Stimulated activated naive B cell treated with anti-CD40 and anti-IgM and Interleukin-4, amounts not matched to agents 10 μg/mL and 1 μg/mL and 100 μg/mL, for 72 hours (primary cell): ENCODE measurements at regions not wholly inside any gene's neighbourhood (a gene's known extent, or its start where the extent isn't known, plus 50 kb on each side); places are given as distances from the start of the nearest gene placed in this dataset.
"Not testable (repeated sequence)": the region's sequence is repeated elsewhere in the genome, so short reads cannot be mapped to it uniquely, and the experiment has no call there.

ENCODE experiments used
- ATAC-seq, 2 donors: fragments of 150-1000 bp; cut with Tn5 transposase; replicated peaks; 2 replicates each; pipeline ENCODE4 v1.10.0; 2021; ENCODE audit warnings: moderate library complexity in 1 of 2
- DNase-seq: peaks from one replicate; pipeline ENCODE4 v3.0.0; 2021
- H3K27ac Mint-ChIP-seq: one replicate; pipeline ENCODE4 v1.8.0; 2022; ENCODE audit warnings: mild to moderate bottlenecking, mixed read lengths
- H3K27me3 Mint-ChIP-seq, 2 donors: one replicate each; pipeline ENCODE4 v1.8.0; 2022; ENCODE audit warnings: mixed read lengths in 2 of 2
- H3K36me3 Mint-ChIP-seq, 2 donors: one replicate each; pipeline ENCODE4 v1.8.0; 2022; ENCODE audit warnings: mixed read lengths in 2 of 2, mild to moderate bottlenecking in 1 of 2
- H3K4me1 Mint-ChIP-seq, 2 donors: one replicate each; pipeline ENCODE4 v1.8.0; 2022; ENCODE audit warnings: mixed read lengths in 2 of 2, mild to moderate bottlenecking in 1 of 2
- H3K4me3 Mint-ChIP-seq, 2 donors: one replicate each; pipeline ENCODE4 v1.8.0; 2022; ENCODE audit warnings: mild to moderate bottlenecking in 2 of 2, mixed read lengths in 2 of 2, moderate library complexity in 1 of 2
- H3K9me3 Mint-ChIP-seq, 2 donors: one replicate each; pipeline ENCODE4 v1.8.0; 2022; ENCODE audit warnings: mixed read lengths in 2 of 2, mild to moderate bottlenecking in 1 of 2

DNA sequence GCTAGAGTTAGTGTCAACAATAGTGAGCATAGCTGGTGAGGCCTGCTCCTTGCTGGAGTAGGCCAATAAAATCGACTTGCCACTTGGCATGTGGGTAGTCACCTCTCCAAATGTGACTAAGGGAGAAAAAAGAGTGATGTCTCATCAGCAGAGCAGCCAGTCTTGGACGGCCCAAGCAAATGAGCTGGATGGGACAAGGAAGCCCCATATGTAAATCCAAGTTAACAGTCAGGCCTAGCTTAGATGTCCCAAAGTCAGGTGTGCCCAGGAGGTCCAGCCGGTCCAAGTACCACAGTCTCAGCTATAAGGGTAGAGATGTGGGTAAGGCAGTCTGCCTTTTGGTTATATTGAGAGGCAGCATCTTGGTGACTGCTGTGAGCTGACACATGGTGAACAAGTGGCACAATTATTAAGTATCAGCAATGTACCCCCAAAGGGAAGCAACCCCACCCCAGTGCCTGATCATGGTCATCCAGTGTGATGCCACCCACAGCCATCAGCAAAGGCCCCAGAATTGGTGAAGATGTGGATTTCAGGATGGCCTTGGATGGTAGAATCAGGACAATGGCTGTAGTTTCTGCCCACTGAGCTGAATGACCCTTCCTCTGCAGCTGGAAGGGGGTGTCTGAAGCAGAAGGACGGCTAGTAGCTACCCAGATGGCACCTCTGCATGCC, 83.4 kb downstream of the TNFRSF13B start:
- H3K27ac Mint-ChIP-seq, result no peak overlapping the region
- peaks cover 0 to 6% of the 10 kb centered on the region in 2 donors for H3K4me1 Mint-ChIP-seq
- ATAC-seq (no peak), DNase-seq (no peak)
- no peaks in the 10 kb centered on the region for H3K27me3 Mint-ChIP-seq
- H3K4me3 Mint-ChIP-seq, result no peak overlapping the region
- H3K36me3 Mint-ChIP-seq, result no peaks in the 10 kb centered on the region
- no peaks in the 10 kb centered on the region for H3K9me3 Mint-ChIP-seq

- H3K4me3 Mint-ChIP-seq, result no peak overlapping the region
- H3K4me1 Mint-ChIP-seq, result peaks cover 0 to 6% of the 10 kb centered on the region in 2 donors
- no peaks in the 10 kb centered on the region for H3K9me3 Mint-ChIP-seq
- no peak overlapping the region for H3K27ac Mint-ChIP-seq
- DNase-seq, result no peak
- no peaks in the 10 kb centered on the region for H3K36me3 Mint-ChIP-seq
- ATAC-seq, result no peak
- H3K27me3 Mint-ChIP-seq, result no peaks in the 10 kb centered on the region
Observed at GRCh38 chr17:16887523-16888095, 84.3 kb downstream of the TNFRSF13B start.

- DNase-seq, result no peak
- Mint-ChIP-seq H3K4me1 (peaks cover 0 to 6% of the 10 kb centered on the region in 2 donors), H3K36me3 (no peaks in the 10 kb centered on the region), H3K27me3 (peaks cover 0 to 5% of the 10 kb centered on the region in 2 donors), H3K27ac (no peak overlapping the region), H3K4me3 (no peak overlapping the region), H3K9me3 (no peaks in the 10 kb centered on the region)
- ATAC-seq, result peak; percentile 48 to 81
Observed at GRCh38 chr17:16886655-16887322, 85.1 kb downstream of the TNFRSF13B start.

DNA sequence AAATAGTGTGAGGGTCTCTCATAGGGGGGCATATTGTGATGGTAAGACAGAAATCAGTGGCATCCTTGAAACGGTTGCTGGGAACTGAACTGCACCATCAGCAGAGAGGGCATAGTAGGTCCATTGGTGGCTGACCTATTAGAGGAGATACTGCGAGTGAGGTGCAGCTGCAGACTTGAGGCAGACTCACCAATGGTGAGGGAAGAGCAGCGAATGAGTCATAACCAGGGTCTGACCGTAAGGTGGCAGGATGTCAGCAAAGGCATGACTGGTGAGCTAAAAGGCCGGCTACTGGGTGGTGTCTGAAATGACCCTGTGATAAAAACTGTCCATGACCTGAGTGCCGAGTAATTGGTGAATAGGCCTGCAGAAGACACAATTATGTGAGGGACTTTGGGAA, 86.7 kb downstream of the TNFRSF13B start:
- H3K27ac Mint-ChIP-seq, H3K4me1 Mint-ChIP-seq, H3K36me3 Mint-ChIP-seq, ATAC-seq, H3K9me3 Mint-ChIP-seq, DNase-seq, H3K4me3 Mint-ChIP-seq, H3K27me3 Mint-ChIP-seq: not testable (repeated sequence)

GRCh38 chr17:16882926-16883265, 89.0 kb downstream of the TNFRSF13B start:
- H3K27ac Mint-ChIP-seq, H3K9me3 Mint-ChIP-seq, H3K4me1 Mint-ChIP-seq, ATAC-seq, H3K36me3 Mint-ChIP-seq, H3K4me3 Mint-ChIP-seq, DNase-seq: not testable (repeated sequence)
- H3K27me3 Mint-ChIP-seq, result peaks cover 11% of the 10 kb centered on the region in 2 donors

GRCh38 chr17:16882243-16882925, 89.5 kb downstream of the TNFRSF13B start:
- DNase-seq, result no peak
- no peaks in the 10 kb centered on the region for H3K36me3 Mint-ChIP-seq
- peaks cover 0 to 6% of the 10 kb centered on the region in 2 donors for H3K4me1 Mint-ChIP-seq
- H3K27me3 Mint-ChIP-seq, result peaks cover 11 to 12% of the 10 kb centered on the region in 2 donors
- H3K27ac Mint-ChIP-seq, result no peak overlapping the region
- no peak overlapping the region for H3K4me3 Mint-ChIP-seq
- H3K9me3 Mint-ChIP-seq, result peaks cover under 1 to 1% of the 10 kb centered on the region in 2 donors
- no peak for ATAC-seq

- Mint-ChIP-seq H3K4me1 (peaks cover 0 to 2% of the 10 kb centered on the region in 2 donors), H3K27ac (no peak overlapping the region)
Observed at GRCh38 chr17:16881239-16881924, 90.5 kb downstream of the TNFRSF13B start.

GRCh38 chr17:16880843-16881230, 91.1 kb downstream of the TNFRSF13B start:
- H3K4me1 Mint-ChIP-seq, result no peaks in the 10 kb centered on the region
- H3K9me3 Mint-ChIP-seq, result peaks cover 1 to 4% of the 10 kb centered on the region in 2 donors
- ATAC-seq (no peak), DNase-seq (no peak)
- no peaks in the 10 kb centered on the region for H3K36me3 Mint-ChIP-seq
- peaks cover 11 to 15% of the 10 kb centered on the region in 2 donors for H3K27me3 Mint-ChIP-seq
- no peak overlapping the region for H3K4me3 Mint-ChIP-seq
- H3K27ac Mint-ChIP-seq, result no peak overlapping the region

More at GRCh38 chr17:16881239-16881924, 90.5 kb downstream of the TNFRSF13B start:
- peaks cover 11 to 15% of the 10 kb centered on the region in 2 donors for H3K27me3 Mint-ChIP-seq
- DNase-seq (no peak), ATAC-seq (no peak)
- no peak overlapping the region for H3K4me3 Mint-ChIP-seq
- H3K36me3 Mint-ChIP-seq, result no peaks in the 10 kb centered on the region
- peaks cover 1 to 4% of the 10 kb centered on the region in 2 donors for H3K9me3 Mint-ChIP-seq

- Mint-ChIP-seq H3K36me3 (no peaks in the 10 kb centered on the region), H3K27me3 (peaks cover 11 to 15% of the 10 kb centered on the region in 2 donors), H3K27ac (no peak overlapping the region), H3K9me3 (peaks cover 1 to 4% of the 10 kb centered on the region in 2 donors), H3K4me1 (no peaks in the 10 kb centered on the region), H3K4me3 (no peak overlapping the region)
- DNase-seq (no peak), ATAC-seq (no peak)
Observed at GRCh38 chr17:16880121-16880842, 91.6 kb downstream of the TNFRSF13B start.

- DNase-seq (no peak), ATAC-seq (no peak)
- Mint-ChIP-seq H3K27me3 (peaks cover 11 to 15% of the 10 kb centered on the region in 2 donors), H3K4me3 (no peak overlapping the region), H3K9me3 (peaks cover 1 to 4% of the 10 kb centered on the region in 2 donors), H3K4me1 (no peaks in the 10 kb centered on the region), H3K36me3 (no peaks in the 10 kb centered on the region), H3K27ac (no peak overlapping the region)
Observed at GRCh38 chr17:16879686-16880085, 92.2 kb downstream of the TNFRSF13B start.

GRCh38 chr17:16878606-16879005, 93.3 kb downstream of the TNFRSF13B start:
- Mint-ChIP-seq H3K9me3 (peaks cover 1 to 4% of the 10 kb centered on the region in 2 donors), H3K4me3 (no peak overlapping the region), H3K27ac (no peak overlapping the region), H3K36me3 (no peaks in the 10 kb centered on the region), H3K4me1 (no peaks in the 10 kb centered on the region), H3K27me3 (peaks cover 11 to 15% of the 10 kb centered on the region in 2 donors)
- no peak for DNase-seq
- no peak for ATAC-seq

DNA sequence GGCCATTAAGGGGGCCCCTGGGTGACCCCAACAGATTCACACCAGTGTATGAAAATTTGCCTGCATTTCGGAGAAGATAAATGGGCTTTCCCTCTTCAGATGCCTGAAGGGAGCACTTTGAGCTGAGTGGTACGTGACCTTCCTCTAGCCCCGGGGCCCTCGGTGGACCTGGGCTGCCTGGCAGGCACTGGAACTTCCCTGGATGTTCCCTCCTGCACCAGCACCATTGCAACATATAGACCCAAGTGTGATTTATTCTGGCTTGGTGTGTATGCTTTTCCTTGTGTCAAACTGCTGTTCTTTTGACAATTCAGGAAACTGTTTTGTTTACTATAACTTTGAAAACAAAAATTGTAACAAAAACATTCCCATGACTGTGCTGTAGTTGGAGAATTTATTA, 93.8 kb downstream of the TNFRSF13B start:
- no peak overlapping the region for H3K4me3 Mint-ChIP-seq
- H3K36me3 Mint-ChIP-seq, result no peaks in the 10 kb centered on the region
- no peaks in the 10 kb centered on the region for H3K4me1 Mint-ChIP-seq
- ATAC-seq (no peak), DNase-seq (no peak)
- peaks cover 11 to 15% of the 10 kb centered on the region in 2 donors for H3K27me3 Mint-ChIP-seq
- peaks cover 1 to 4% of the 10 kb centered on the region in 2 donors for H3K9me3 Mint-ChIP-seq
- no peak overlapping the region for H3K27ac Mint-ChIP-seq

GRCh38 chr17:16877099-16877498, 94.8 kb downstream of the TNFRSF13B start:
- H3K36me3 Mint-ChIP-seq, result no peaks in the 10 kb centered on the region
- no peak overlapping the region for H3K4me3 Mint-ChIP-seq
- H3K4me1 Mint-ChIP-seq, result no peaks in the 10 kb centered on the region
- DNase-seq (no peak), ATAC-seq (no peak)
- H3K9me3 Mint-ChIP-seq, result peaks cover 1 to 4% of the 10 kb centered on the region in 2 donors
- peaks cover 11 to 13% of the 10 kb centered on the region in 2 donors for H3K27me3 Mint-ChIP-seq
- no peak overlapping the region for H3K27ac Mint-ChIP-seq
